H9 (cell line): ENCODE measurements at regions not wholly inside any gene's neighbourhood (a gene's known extent, or its start where the extent isn't known, plus 50 kb on each side); places are given as distances from the start of the nearest gene placed in this dataset.

ENCODE experiments used
- DNase-seq: peaks from one replicate; pipeline ENCODE4 v3.0.0-alpha.2; 2017
- H2AFZ ChIP-seq: one replicate; pipeline ENCODE4 v1.6.1; 2013; ENCODE audit warnings: mild to moderate bottlenecking, low read length, control low read depth, moderate library complexity
- H2AK5ac ChIP-seq: 2 replicates; pipeline ENCODE4 v1.6.1; 2013; ENCODE audit warnings: low read length, control low read depth, mixed read lengths; ENCODE audit not compliant: insufficient read length
- H2BK120ac ChIP-seq: one replicate; pipeline ENCODE4 v1.6.1; 2013; ENCODE audit warnings: low read depth, mild to moderate bottlenecking, low read length, control low read depth, inconsistent platforms; ENCODE audit not compliant: poor library complexity, severe bottlenecking
- H2BK12ac ChIP-seq: 2 replicates; pipeline ENCODE4 v1.6.1; 2013; ENCODE audit warnings: low read length, control low read depth, mixed read lengths, low read depth; ENCODE audit not compliant: insufficient read length
- H2BK15ac ChIP-seq: 2 replicates; pipeline ENCODE4 v1.6.1; 2013; ENCODE audit warnings: low read depth, low read length, control low read depth
- H2BK20ac ChIP-seq: one replicate; pipeline ENCODE4 v1.6.1; 2013; ENCODE audit warnings: low read depth, mild to moderate bottlenecking, low read length, control low read depth, inconsistent platforms; ENCODE audit not compliant: poor library complexity, severe bottlenecking
- H2BK5ac ChIP-seq: 2 replicates; pipeline ENCODE4 v1.6.1; 2013; ENCODE audit warnings: low read length, control low read depth, mixed read lengths; ENCODE audit not compliant: insufficient read length
- H3K14ac ChIP-seq: 2 replicates; pipeline ENCODE4 v1.6.1; 2013; ENCODE audit warnings: low read length, control low read depth; ENCODE audit not compliant: insufficient read depth
- H3K18ac ChIP-seq: 2 replicates; pipeline ENCODE4 v1.6.1; 2013; ENCODE audit warnings: low read depth, mild to moderate bottlenecking, mixed read lengths, low read length, control low read depth; ENCODE audit not compliant: insufficient read length
- H3K23ac ChIP-seq: 2 replicates; pipeline ENCODE4 v1.6.1; 2013; ENCODE audit warnings: low read length, control low read depth, mixed read lengths, low read depth; ENCODE audit not compliant: insufficient read length
- H3K23me2 ChIP-seq: 2 replicates; pipeline ENCODE4 v1.6.1; 2013; ENCODE audit warnings: low read depth, mild to moderate bottlenecking, mixed read lengths, low read length, control low read depth; ENCODE audit not compliant: insufficient read length, poor library complexity, severe bottlenecking
- H3K27ac ChIP-seq: 2 replicates; pipeline ENCODE4 v1.5.1; 2013; ENCODE audit warnings: low read length, control low read depth, mixed read lengths, low read depth; ENCODE audit not compliant: insufficient read length
- H3K27me3 ChIP-seq: 2 replicates; pipeline ENCODE4 v1.6.1; 2013; ENCODE audit warnings: low read length, control low read depth, inconsistent platforms; ENCODE audit not compliant: insufficient read depth
- H3K4ac ChIP-seq: 2 replicates; pipeline ENCODE4 v1.6.1; 2013; ENCODE audit warnings: low read depth, mild to moderate bottlenecking, control low read depth, inconsistent platforms, low read length, moderate library complexity
- H3K4me1 ChIP-seq: 2 replicates; pipeline ENCODE4 v1.6.1; 2013; ENCODE audit warnings: low read length, control low read depth, inconsistent platforms; ENCODE audit not compliant: insufficient read depth
- H3K4me2 ChIP-seq: 2 replicates; pipeline ENCODE4 v1.6.1; 2013; ENCODE audit warnings: low read length, control low read depth, mixed read lengths; ENCODE audit not compliant: insufficient read length, insufficient read depth
- H3K56ac ChIP-seq: 2 replicates; pipeline ENCODE4 v1.6.1; 2013; ENCODE audit warnings: low read depth, mild to moderate bottlenecking, mixed read lengths, low read length, control low read depth; ENCODE audit not compliant: insufficient read length
- H3K79me1 ChIP-seq: 2 replicates; pipeline ENCODE4 v1.6.1; 2013; ENCODE audit warnings: low read depth, mild to moderate bottlenecking, moderate library complexity, low read length, control low read depth, inconsistent platforms; ENCODE audit not compliant: insufficient read depth, poor library complexity, severe bottlenecking
- H3K79me2 ChIP-seq: 2 replicates; pipeline ENCODE4 v1.6.1; 2013; ENCODE audit warnings: low read length, control low read depth, inconsistent platforms; ENCODE audit not compliant: insufficient read depth
- H3K9ac ChIP-seq: 2 replicates; pipeline ENCODE4 v1.6.1; 2013; ENCODE audit warnings: low read length, control low read depth, mixed read lengths; ENCODE audit not compliant: insufficient read length; ENCODE audit errors: extremely low read depth
- H3K9me3 ChIP-seq: one replicate; pipeline ENCODE4 v1.6.1; 2013; ENCODE audit warnings: low read depth, low read length, inconsistent platforms; ENCODE audit not compliant: control insufficient read depth
- H3T11ph ChIP-seq: one replicate; pipeline ENCODE4 v1.6.1; 2013; ENCODE audit warnings: mild to moderate bottlenecking, low read length, control low read depth, inconsistent platforms
- H4K20me1 ChIP-seq: one replicate; pipeline ENCODE4 v1.6.1; 2013; ENCODE audit not compliant: control insufficient read depth, insufficient read length, insufficient read depth
- H4K5ac ChIP-seq: 2 replicates; pipeline ENCODE4 v1.6.1; 2013; ENCODE audit warnings: low read depth, mild to moderate bottlenecking, mixed read lengths, low read length, control low read depth; ENCODE audit not compliant: insufficient read length
- H4K8ac ChIP-seq: replicated peaks from 2 replicates; pipeline ENCODE4 v1.6.1; 2013; ENCODE audit warnings: low read length, control low read depth, mixed read lengths, low read depth; ENCODE audit not compliant: insufficient read length
- H4K91ac ChIP-seq: 2 replicates; pipeline ENCODE4 v1.6.1; 2013; ENCODE audit warnings: low read depth, mild to moderate bottlenecking, moderate library complexity, mixed read lengths, low read length, control low read depth; ENCODE audit not compliant: insufficient read length
- H3K27ac Mint-ChIP-seq, 3 experiments: 2 replicates in 2 of 3; 3 replicates in 1 of 3; pipeline ENCODE4 v1.8.0; 2020 to 2021; ENCODE audit warnings: mixed read lengths in 3 of 3, mild to moderate bottlenecking in 1 of 3, moderate library complexity in 1 of 3
- H3K27me3 Mint-ChIP-seq: 2 replicates; pipeline ENCODE4 v1.8.0; 2021; ENCODE audit warnings: low read depth, mild to moderate bottlenecking, moderate library complexity, mixed read lengths
- H3K36me3 Mint-ChIP-seq, 3 experiments: 2 replicates in 2 of 3; 3 replicates in 1 of 3; pipeline ENCODE4 v1.8.0; 2020 to 2021; ENCODE audit warnings: low read depth in 3 of 3, mixed read lengths in 3 of 3; ENCODE audit not compliant: insufficient read depth in 1 of 3
- H3K4me1 Mint-ChIP-seq, 2 experiments: 2 replicates each; pipeline ENCODE4 v1.8.0; 2020; ENCODE audit warnings: mixed read lengths in 2 of 2
- H3K4me3 Mint-ChIP-seq, 2 experiments: 2 replicates in 1 of 2; 3 replicates in 1 of 2; pipeline ENCODE4 v1.8.0; 2020 to 2021; ENCODE audit warnings: mild to moderate bottlenecking in 2 of 2, mixed read lengths in 2 of 2, moderate library complexity in 1 of 2
- H3K9me3 Mint-ChIP-seq, 2 experiments: 2 replicates in 1 of 2; 3 replicates in 1 of 2; pipeline ENCODE4 v1.8.0; 2020; ENCODE audit warnings: mild to moderate bottlenecking in 2 of 2, mixed read lengths in 2 of 2, moderate library complexity in 1 of 2
- TF ChIP-seq, protein P1 (sequence below): fragments of 200-600 bp; sonication (generic); conservative IDR thresholded peaks from 3 replicates; pipeline ENCODE4 v1.8.0; 2021; ENCODE audit warnings: antibody characterized with exemption, mild to moderate bottlenecking

DNA sequence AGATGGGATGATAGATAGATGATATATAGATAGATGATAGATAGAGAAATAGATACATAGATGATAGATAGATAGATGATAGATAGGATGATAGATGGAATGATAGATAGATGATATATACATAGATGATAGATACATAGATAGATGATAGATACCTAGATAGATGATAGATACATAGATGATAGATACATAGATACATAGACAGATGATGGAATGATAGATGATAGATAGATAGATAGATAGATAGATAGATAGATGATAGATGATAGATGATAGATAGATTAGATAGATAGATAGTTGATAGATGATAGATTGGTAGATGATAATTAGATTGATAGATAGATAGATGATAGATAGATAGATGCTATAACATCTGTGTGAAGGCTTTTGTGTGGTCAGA lies 201.7 kb upstream of the RAB4A start:
- H3K79me1 ChIP-seq: no peaks in the 10 kb centered on the region
- no peak overlapping the region for H3K4ac ChIP-seq
- H3K9me3 ChIP-seq: no peaks in the 10 kb centered on the region
- no peak overlapping the region for H2BK5ac ChIP-seq
- no peaks in the 10 kb centered on the region; the same call in 1 of the 2 replicates for H3K27me3 ChIP-seq
- H4K8ac ChIP-seq: no peak overlapping the region
- H3K27ac ChIP-seq: no peak overlapping the region
- H3K79me2 ChIP-seq: no peaks in the 10 kb centered on the region
- H3T11ph ChIP-seq: no peak overlapping the region
- DNase-seq: no peak
- Mint-ChIP-seq H3K27ac (no peak overlapping the region), H3K36me3 (no peaks in the 10 kb centered on the region), H3K9me3 (no peaks in the 10 kb centered on the region), H3K4me3 (no peak overlapping the region), H3K4me1 (peaks cover 9 to 12% of the 10 kb centered on the region in 2 experiments), H3K27me3 (peaks cover 20% of the 10 kb centered on the region)
- no peak overlapping the region for H3K4me2 ChIP-seq
- H3K23me2 ChIP-seq: no peaks in the 10 kb centered on the region
- no peak overlapping the region for H4K5ac ChIP-seq
- H3K18ac ChIP-seq: no peak overlapping the region
- no peak overlapping the region for H2BK15ac ChIP-seq
- H3K23ac ChIP-seq: no peak overlapping the region
- no peak overlapping the region for H3K14ac ChIP-seq
- H2BK12ac ChIP-seq: no peak overlapping the region
- no peak overlapping the region for H3K56ac ChIP-seq
- no peak overlapping the region for H2AFZ ChIP-seq
- no peaks in the 10 kb centered on the region for H4K20me1 ChIP-seq
- H3K4me1 ChIP-seq: no peaks in the 10 kb centered on the region
- TF ChIP-seq, protein P1, sequence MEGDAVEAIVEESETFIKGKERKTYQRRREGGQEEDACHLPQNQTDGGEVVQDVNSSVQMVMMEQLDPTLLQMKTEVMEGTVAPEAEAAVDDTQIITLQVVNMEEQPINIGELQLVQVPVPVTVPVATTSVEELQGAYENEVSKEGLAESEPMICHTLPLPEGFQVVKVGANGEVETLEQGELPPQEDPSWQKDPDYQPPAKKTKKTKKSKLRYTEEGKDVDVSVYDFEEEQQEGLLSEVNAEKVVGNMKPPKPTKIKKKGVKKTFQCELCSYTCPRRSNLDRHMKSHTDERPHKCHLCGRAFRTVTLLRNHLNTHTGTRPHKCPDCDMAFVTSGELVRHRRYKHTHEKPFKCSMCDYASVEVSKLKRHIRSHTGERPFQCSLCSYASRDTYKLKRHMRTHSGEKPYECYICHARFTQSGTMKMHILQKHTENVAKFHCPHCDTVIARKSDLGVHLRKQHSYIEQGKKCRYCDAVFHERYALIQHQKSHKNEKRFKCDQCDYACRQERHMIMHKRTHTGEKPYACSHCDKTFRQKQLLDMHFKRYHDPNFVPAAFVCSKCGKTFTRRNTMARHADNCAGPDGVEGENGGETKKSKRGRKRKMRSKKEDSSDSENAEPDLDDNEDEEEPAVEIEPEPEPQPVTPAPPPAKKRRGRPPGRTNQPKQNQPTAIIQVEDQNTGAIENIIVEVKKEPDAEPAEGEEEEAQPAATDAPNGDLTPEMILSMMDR: no peak
- no peak overlapping the region for H3K9ac ChIP-seq
- no peak overlapping the region for H2AK5ac ChIP-seq
- H4K91ac ChIP-seq: no peak overlapping the region
- no peak overlapping the region for H2BK20ac ChIP-seq
- H2BK120ac ChIP-seq: no peak overlapping the region
